ENCODE measurements at regions not wholly inside any gene's neighbourhood (a gene's known extent, or its start where the extent isn't known, plus 50 kb on each side); places are given as distances from the start of the nearest gene placed in this dataset.
"Not testable (repeated sequence)": the region's sequence is repeated elsewhere in the genome, so short reads cannot be mapped to it uniquely, and the experiment has no call there.

DNA sequence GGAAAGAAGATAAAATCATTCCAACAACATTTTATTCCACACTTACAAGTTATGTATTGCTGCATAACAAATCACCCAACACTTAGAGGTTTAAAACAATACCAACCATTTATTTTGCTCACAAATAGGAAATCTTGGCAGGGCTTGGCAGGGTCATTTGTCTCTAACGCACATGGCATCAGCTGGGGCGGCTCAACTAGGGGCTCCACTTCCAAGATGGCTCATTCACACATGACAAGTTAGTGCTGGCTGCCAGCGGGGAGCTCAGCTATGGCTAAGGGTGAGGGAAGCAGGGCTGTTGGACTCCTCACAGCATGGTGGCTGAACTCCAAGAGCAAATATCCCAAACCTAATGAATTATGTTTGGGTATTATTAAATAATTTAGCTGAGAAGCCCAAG lies 377.0 kb downstream of the ZNF674 start:
- DNase-seq (ENCODE audit: low read depth in 2 of 2) = no peak

DNA sequence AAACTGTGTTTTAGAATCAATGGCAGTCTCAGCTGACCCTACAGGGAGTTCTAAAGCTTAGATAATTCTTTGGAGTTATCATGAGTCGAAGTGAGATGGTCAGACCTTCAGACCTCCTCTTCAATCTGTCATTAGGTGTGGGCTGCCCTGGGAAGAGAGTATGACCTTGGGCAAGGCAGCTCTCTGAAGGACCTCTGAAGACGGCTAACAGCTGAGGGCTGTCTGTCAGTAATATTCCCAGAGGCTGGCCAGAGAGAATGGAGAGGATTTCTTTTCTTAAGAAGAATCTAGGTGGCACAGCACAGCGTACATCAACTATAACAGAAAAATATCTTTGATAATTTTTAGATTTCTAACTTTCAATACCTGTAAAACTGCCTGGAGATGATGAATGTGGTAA lies 379.4 kb downstream of the ZNF674 start:
- DNase-seq (ENCODE audit: low read depth in 2 of 2) = no peak

DNA sequence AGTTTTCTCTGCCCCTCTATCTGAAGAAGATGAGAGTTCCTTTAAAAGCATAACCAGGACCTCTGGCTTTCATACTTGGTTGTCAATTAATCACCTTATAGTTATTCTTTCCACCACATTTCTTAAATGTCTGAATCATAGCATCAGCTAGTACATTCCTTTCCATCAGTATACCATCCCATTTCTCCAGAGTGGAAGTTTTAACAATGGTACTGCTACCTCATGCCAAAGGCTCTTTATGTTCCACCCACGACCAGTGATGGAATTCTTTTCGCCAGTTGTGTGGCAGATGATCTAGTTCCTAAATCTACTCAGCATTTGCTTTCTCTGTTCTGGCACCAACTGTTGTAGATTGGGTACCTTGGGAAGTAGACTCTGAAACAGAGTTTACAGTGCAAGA lies 379.8 kb downstream of the ZNF674 start:
- DNase-seq (ENCODE audit: low read depth in 2 of 2) = no peak

DNA sequence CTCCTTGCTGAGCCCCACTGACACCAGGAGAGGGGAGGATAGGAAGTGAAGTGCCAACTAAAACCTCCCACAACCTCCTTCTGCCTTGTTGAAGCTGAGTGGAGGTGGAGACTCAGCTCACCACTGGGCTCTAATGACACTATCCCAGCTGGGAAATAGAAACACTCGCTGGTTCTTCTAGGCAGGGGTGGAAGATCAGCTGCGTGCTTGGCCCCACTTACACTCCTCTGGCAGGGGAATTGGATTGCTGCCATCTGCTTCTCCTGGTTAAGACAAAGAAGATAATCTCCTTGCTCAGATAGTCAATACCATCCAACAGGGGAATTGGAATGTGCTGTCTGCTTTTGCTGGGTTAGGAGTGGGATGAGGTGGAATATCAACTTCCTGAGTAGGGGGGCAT lies 392.5 kb downstream of the ZNF674 start:
- DNase-seq (ENCODE audit: low read depth in 2 of 2) = no peak

DNA sequence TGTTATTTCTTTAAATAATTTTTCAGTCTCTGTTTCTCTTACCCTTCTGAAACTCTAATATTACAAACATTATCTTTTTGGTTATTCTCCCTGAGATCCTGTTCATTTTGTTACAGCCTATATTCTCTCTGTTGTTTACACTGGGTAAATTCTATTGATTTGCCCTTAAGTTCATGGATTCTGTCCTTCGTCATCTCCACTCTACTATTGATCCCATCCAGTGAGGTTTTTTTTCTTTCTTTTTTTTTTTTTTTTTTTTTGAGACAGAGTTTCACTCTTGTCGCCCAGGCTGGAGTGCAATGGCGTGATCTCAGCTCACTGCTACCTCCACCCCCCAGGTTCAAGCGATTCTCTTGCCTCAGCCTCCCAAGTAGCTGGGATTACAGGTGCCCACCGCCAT lies 393.9 kb downstream of the ZNF674 start:
- not testable (repeated sequence) for DNase-seq (ENCODE audit: low read depth in 2 of 2)

DNA sequence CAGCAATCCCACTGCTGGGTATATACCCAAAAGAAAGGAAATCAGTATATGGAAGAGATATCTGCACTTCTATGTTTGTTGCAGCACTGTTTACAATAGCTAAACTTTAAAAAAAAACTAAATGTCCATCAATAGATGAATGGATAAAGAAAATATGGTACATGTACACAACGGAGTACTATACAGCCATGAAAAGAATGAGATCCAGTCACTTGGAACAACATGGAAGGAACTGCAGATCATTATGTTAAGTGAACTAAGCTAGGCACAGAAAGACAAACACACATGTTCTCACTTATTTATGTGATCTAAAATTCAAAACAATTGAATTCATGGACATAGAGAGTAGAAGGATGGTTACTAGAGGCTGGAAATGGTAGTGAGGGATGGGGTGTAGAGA lies 400.7 kb downstream of the ZNF674 start:
- no peak for DNase-seq (ENCODE audit: low read depth in 2 of 2)

DNA sequence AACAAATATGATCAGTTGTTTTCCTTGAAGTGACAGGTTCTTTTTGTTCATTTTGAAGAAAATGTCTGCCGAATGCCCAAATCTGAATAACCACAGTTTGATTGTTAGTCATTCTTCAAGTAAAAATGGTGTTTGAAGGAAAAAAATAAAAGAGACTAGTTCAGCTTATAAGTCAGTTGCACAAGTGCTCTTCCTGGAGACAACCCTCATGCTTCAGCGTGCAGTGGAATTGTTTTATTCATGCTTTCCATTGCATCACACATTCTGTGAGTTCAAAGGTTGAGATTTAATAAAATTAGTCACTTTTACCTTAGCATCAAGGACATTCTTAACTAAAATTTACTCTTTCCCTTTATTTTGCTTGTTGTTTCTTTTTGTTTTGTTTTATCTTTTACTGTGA lies 404.9 kb downstream of the ZNF674 start:
- no peak for DNase-seq (ENCODE audit: low read depth in 2 of 2)

DNA sequence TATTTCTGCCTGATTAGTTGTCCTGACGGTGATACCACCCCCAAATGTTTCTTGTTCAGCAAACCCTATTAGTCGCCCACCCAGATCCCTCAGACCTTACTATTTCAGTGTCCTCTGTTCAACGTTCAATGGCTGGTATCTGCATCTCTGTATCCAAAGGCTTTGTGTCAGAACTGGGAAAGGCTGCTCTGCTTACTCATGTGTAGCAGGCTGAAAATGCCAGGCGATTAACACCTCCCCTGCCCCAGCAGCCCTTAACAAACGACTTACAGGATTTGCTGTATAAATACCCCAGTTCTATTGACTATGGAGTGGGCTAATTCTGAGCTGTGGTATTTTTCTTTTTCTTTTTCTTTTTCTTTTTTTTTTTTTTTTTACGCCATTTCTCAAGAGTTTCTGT lies 415.0 kb downstream of the ZNF674 start:
- DNase-seq (ENCODE audit: low read depth in 2 of 2) = no peak

DNA sequence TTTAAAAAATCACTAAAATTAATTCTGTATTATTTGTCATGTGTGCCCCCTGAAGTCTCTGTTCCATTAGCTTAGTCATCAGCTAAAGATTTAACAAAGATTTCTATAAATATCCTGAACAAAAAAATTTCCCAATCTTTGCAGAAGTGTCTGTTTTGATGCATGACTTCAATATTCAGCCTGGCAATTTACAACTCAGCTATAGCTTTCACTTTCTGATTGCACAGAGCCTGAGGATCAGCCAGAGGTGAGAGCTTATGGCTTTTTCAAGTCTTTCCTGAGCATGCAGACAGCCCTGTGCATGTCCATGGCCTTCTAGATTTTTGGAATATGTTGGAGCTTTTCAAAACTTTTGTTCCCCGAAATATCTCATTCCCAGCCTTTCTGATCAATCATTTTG lies 420.1 kb downstream of the ZNF674 start:
- peak in 1 of 2 donors; percentile 28 for DNase-seq (ENCODE audit: low read depth in 2 of 2)

DNA sequence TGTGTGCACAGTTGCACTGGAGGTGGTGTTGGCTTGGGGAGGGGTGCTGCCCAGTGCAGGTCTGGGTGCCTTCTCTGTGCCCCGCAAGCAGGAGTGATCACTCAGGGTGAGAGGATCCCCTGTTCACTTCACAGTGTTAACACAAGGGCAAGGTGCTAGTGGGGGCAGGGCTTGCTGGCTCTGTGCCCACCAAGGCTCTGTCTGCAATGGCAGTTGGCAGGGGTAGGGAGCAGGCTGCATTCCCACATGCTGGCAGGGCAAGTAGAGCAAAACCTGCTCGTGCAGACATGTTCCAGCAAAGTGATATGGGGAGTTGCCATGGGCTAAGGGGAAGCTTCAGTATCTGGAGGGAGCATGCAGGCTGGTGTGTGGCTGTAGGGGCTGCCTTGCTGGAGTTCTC lies 428.0 kb downstream of the ZNF674 start:
- DNase-seq (ENCODE audit: low read depth in 2 of 2) = no peak

DNA sequence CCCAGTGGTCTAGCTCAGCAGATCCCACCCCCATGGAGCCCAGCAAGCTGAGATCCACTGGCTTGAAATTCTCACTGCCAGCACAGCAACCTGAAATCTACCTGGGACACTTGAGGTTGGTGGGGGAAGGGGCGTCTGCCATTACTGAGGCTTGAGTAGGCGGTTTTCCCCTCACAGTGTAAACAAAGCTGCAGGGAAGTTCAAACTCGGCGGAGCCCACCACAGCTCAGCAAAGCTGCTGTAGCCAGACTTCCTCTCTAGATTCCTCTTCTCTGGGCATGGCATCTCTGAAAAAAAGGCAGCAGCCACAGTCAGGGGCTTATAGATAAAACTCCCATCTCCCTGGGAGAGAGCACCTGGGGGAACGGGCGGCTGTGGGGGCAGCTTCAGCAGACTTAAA lies 457.9 kb downstream of the ZNF674 start:
- DNase-seq (ENCODE audit: low read depth in 2 of 2) = not testable (repeated sequence)

DNA sequence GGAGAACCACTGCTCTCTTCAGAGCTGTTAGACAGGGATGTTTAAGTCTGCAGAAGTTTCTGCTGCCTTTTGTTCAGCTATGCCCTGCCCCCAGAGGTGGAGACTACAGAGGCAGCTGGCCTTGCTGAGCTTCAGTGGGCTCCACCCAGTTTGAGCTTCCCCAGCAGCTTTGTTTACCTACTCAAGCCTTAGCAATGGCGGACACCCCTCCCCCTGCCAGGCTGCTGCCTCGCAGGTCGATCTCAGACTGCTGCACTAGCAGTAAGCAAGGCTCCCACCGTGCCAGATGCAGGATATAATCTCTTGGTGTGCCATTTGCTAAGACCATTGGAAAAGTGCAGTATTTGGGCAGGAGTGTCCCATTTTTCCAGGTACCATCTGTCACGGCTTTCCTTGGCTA lies 465.1 kb downstream of the ZNF674 start:
- not testable (repeated sequence) for DNase-seq (ENCODE audit: low read depth in 2 of 2)

DNA sequence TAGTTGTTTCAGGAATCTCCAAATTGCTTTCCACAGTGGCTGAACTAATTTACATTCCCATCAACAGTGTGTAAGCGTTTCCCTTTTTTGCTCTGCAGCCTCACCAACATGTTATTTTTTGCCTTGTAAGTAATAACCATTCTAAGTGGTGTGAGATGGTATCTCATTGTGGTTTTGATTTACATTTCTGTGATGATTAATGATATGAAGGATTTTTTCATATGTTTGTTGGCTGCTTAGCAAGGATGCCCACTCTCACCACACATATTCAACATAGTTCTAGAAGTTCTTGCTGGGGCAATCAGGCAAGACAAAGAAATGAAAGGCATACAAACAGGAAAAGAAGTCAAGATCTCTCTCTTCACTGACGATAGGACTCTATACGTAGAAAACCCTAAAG lies 472.4 kb downstream of the ZNF674 start:
- DNase-seq (ENCODE audit: low read depth in 2 of 2) = no peak

DNA sequence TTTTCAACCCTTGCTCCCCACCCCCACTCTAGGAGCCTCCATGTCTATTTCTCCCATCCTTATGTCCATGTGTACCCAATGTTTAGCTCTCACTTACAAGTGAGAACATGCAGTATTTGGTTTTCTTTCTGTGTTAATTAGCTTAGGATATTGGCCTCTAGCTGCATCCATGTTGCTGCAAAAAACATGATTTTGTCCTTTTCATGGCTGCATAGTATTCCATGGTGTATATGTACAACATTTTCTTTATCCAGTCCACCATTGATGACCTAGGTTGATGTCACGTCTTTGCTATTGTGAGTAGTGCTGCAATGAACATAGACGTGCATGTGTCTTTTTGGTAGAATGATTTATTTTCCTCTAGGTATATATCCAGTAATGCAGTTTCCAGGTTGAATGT lies 472.8 kb downstream of the ZNF674 start:
- DNase-seq (ENCODE audit: low read depth in 2 of 2) = no peak

DNA sequence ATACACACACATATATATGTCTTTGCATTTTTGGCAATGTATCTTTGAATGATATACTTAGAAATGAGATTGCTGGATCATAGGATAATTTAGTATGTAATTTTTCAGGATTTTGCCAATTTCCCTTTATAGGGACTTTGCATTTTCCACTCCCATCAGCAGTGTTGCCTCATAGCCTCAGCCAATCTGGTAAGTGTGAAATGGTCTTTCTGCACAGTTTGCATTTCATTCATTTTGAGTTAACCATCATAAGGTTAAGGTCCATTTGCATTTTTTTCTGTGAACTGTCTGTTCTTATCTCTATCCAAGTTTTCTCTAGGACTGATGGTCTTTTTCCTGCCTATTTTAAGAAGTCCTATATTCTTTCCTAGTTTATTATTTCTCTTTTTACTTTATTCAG lies 474.8 kb downstream of the ZNF674 start:
- DNase-seq (ENCODE audit: low read depth in 2 of 2) = no peak

DNA sequence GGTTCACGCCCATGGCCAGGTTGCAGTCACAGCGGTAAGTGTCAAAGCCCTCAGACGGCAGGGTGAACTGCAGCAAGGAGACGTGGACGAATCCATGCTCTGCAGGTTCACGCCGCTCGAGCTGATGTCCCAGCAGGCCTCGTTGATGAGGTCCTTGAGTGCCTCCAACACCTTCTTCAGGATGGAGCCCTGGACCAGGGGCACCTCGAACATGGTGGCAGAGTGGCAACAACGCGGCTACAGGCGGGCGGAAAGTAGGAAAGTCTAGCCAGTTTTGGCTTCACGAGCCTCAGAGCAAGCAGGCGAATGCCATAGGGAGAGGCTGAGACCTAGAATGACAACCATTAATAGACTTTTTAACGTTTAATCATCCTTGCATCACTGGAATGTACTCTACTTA lies 485.9 kb downstream of the ZNF674 start:
- DNase-seq (ENCODE audit: low read depth in 2 of 2) = no peak

DNA sequence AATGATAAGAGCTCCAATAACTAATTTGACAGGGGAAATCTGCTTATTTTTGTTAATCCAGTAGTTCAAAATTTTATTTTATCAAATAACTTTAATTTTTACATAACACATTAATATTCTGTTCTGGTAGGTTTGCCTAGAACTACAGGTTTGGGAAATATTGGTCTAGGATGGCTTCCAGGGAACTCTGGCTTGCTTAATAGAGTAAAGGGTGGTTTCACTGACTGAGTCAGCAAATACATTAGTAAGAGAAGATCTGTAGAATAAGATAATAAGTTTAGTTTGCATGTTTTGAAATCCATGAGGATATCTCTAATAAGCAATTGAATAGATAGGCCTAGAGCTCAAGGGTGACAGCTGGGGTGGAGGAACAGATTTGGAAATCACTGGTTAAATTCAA lies 500.7 kb downstream of the ZNF674 start:
- DNase-seq (ENCODE audit: low read depth in 2 of 2) = no peak

DNA sequence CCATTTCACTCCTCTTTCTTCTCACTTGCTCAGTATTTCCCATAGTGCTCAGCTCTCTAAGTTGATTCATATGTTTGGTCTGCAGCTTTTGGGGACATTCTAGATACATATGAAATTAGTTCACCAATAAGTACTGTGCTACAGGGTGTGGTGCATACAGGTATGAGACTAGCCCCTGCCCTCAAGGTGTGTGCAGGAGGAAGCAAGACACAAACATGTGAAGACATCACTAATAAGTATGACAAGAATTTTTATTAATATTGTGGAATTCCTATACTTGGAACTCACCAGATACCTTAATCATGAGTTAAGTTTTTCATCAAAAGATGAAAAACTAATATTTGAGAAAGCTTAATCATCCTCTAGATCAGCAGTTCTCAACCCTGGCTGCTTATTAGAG lies 505.2 kb downstream of the ZNF674 start:
- DNase-seq (ENCODE audit: low read depth in 2 of 2) = no peak

DNA sequence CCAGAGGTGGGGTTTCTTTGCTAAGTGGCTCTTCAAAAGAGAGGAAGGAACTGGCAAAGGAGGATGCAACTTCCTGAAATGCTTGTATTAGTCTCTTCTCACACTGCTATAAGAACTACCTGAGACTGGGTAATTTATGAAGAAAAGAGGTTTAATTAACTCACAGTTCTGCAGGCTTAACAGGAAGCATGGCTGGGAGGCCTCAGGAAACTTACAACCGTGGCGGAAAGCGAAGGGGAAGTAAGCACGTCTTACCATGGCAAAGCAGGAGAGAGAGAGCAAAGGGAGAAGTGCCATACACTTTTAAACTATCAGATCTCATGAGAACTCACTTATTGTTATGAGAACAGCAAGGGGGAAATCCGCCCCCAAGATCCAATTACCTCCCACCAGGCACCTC lies 505.7 kb downstream of the ZNF674 start:
- DNase-seq (ENCODE audit: low read depth in 2 of 2) = no peak

DNA sequence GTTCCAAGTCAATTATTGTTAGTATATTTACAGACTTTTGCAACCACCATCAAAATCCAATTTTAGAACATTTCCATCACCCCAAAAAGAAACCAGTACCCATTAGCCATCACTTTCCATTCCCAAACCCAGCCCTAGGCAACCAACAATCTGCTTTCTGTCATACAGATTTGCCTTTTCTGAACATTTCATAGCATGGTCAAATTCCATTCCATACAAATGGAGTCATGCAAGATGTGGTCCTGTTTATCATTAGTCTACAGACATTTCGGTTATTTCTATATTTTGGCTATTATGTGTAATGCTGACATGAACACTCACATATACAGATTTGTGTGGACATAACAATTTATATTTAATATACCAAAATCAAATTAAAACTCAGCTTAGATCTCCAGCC lies 508.7 kb downstream of the ZNF674 start:
- no peak for DNase-seq (ENCODE audit: low read depth in 2 of 2)

DNA sequence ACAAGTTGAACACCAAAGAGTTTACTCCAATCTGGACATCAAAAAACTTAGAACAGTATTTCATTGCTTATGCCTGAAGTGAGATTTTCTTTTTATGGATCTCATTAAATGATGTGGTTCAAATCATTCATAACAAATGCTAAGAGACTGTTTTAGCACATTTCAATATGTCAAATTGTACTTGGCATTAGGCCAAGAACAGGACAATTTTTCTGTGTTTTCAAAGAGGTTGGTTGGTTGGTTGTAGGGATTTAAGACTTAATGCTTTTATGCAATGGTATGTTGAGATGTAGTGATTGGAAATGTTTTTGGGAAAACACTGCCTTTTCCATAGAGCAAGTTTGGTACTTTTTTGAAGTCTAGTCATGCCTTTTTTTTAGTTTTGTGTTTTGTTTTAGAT lies 510.4 kb downstream of the ZNF674 start:
- DNase-seq (ENCODE audit: low read depth in 2 of 2) = no peak

DNA sequence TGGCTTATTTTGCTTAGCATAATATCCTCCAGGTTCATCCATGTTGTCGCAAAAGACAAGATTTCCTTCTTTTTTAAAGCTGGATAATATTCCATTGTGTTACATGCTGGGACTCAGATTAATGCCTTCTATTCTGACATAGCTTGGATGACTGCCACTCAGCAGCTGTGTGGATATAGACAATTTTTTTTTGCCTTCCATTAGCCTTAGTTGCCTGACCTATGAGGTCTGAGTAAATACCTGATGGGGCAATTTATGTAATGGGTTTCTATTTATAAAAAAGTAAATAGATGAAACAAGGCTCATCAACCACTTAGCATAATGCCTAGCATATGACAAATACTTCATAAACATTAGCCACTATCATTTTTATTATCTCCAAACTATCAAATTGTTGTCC lies 515.4 kb downstream of the ZNF674 start:
- no peak for DNase-seq (ENCODE audit: low read depth in 2 of 2)

DNA sequence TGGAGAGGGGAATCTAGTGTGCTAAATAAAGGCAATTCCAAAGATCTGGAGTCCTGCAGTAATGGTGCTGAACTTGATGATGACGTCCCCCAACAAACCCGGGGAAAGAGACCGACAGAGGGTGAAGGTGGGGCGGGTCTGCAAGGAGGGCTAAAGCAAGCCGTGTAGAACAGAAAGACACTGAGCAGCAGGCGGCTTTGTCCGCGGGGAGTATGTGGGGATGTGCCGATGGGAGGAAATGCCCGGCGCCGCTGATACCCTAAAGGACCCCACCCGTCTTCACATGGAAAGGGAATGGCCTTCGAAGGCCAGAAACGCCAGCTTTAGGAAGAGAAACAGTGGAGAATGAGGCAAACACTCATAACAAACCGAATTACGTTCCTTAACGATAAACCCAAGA lies 528.9 kb downstream of the ZNF674 start:
- no peak for DNase-seq (ENCODE audit: low read depth in 2 of 2)

DNA sequence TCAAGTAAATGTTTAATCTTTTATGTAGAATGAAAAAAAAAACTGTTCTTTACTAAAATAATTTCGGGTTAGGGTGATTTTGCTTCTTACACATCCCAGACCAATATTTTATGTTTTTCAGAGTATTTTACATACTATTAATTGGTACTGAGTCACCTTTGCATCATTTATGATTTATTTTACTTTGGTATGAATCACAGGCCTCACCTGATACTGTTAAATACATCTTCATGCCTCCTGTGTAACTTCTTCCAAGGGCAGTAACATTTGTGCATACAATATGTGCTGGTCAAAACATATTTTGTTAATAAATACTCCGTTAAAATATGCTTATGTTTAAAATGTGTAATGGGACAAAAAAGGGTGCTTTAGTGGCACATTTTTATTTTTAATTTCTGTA lies 529.6 kb downstream of the ZNF674 start:
- DNase-seq (ENCODE audit: low read depth in 2 of 2) = no peak
